NCI-H748 treated with DMSO at 0.1 percent for 48 hours (cell line): ENCODE measurements at regions not wholly inside any gene's neighbourhood (a gene's known extent, or its start where the extent isn't known, plus 50 kb on each side); places are given as distances from the start of the nearest gene placed in this dataset.

ENCODE experiments used
- DNase-seq: peaks from one replicate; lab custom pipeline; 2025; lab: John Stamatoyannopoulos, UW

GRCh38 chr1:170460001-170460400, 72.0 kb upstream of the GORAB start:
- DNase-seq, result no peak

DNA sequence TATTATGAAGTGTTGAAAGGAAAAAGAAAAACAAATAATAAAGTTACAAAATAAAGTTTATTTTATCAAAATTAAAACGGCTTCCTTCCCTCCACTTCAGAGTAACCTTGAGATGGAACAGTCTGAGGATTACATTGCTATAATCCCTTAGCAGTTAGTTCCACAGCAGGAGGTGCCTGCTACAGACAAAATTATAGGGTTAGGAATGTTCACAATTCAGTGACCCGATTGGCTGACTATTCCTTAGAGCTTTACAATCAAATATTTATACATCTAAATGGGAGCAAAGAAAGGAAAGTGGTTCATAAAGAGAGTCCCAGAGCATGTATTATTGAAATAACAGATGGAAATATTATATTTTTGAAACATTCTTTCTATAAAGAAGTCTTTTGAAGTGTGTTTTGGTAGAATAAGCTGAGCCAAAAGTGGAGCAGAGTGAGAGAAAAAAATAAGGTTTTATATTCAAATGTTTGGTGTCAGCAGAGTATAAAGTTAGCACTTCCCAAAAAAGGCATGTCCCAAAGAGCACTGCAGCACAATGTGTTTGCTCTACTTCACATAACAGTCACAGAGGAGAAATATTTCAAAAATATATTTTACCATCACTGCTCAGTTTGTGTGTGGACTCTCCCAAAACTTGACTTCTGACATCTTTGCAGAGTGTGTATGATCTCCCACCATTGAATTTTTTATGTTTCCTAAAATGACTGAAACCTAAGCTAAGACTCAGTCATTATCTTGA, 71.4 kb upstream of the GORAB start:
- DNase-seq, result no peak

- no peak for DNase-seq
These were observed 70.6 kb upstream of the GORAB start for GRCh38 chr1:170461291-170461747.

- no peak for DNase-seq
These were observed 70.1 kb upstream of the GORAB start for GRCh38 chr1:170461762-170462384.

DNA sequence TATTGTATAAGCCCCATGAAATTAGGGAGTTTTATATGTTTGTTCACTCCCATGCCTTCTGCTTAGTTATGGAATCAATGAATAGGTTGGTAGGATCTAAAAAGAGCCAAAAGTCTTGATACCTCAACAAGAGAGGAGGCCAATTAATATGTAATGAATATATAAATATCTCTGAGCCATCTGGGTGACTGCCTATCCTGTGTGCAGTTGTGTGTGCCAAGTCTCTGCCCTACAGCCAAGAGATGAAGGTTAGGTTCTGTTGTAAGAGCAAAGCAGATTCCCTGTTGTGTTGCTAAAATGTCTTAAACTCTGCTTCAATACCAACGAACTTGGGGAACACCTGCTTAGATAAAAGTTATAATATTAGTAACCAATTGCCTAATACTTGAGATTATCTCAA, 61.8 kb upstream of the GORAB start:
- no peak for DNase-seq

GRCh38 chr1:170471398-170472053, 60.4 kb upstream of the GORAB start:
- no peak for DNase-seq

DNA sequence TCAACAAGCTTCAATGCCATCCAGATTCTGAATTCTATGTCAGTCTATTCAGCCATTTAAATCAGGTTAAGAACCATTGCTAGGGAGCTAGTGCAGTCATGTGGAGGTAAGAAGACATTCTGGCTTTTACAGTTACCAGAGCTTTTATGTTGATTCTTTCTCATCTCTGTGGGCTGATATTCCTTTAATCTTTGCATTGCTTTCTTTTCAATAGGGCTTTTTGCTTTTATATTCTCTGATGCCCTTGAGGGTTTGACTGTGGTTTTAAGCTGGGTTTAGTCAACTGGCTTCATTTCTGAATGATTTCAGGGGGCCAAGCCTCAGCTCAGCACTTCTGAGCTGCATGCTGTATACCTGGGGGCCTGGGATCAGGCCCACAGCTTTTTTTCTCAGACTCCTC, 51.0 kb upstream of the GORAB start:
- no peak for DNase-seq
